Esophagus muscularis mucosa (tissue), 3 donors: ENCODE measurements at regions not wholly inside any gene's neighbourhood (a gene's known extent, or its start where the extent isn't known, plus 50 kb on each side); places are given as distances from the start of the nearest gene placed in this dataset.

Source experiments
- CTCF ChIP-seq, 3 experiments: fragments of 200-600 bp in 2 of 3; fragments of 450-650 bp in 1 of 3; sonication (generic) in 2 of 3; IDR thresholded peaks; one replicate each; pipeline ENCODE4 v1.5.1; 2017 to 2019; ENCODE audit warnings: antibody characterized with exemption in 3 of 3, mild to moderate bottlenecking in 2 of 3, moderate library complexity in 1 of 3
- POLR2AphosphoS5 ChIP-seq, 2 donors: sonication (generic); formaldehyde crosslinking; IDR thresholded peaks; one replicate each; pipeline ENCODE4 v1.6.1; 2017; ENCODE audit warnings: antibody characterized with exemption in 2 of 2

- TF ChIP-seq CTCF (IDR thresholded peaks at IDR 0.05) (no peak), POLR2AphosphoS5 (IDR thresholded peaks at IDR 0.05) (no peak)
Observed at GRCh38 chr9:99354104-99354503, 132.0 kb downstream of the SEC61B start.
